Liver (tissue), 8 donors: ENCODE measurements at regions not wholly inside any gene's neighbourhood (a gene's known extent, or its start where the extent isn't known, plus 50 kb on each side); places are given as distances from the start of the nearest gene placed in this dataset.

Experiments
- DNase-seq: peaks from one replicate; pipeline ENCODE4 v3.0.0-alpha.2; 2017; ENCODE audit warnings: low spot score
- H3K27ac ChIP-seq, 2 donors: one replicate each; pipeline ENCODE4 v1.7.0; 2013; ENCODE audit warnings: inconsistent platforms in 2 of 2, low read length in 2 of 2, control low read depth in 1 of 2, low read depth in 1 of 2, mild to moderate bottlenecking in 1 of 2
- H3K27me3 ChIP-seq, 4 donors: one replicate each; pipeline versions ENCODE4 v1.6.1 to v1.7.0; 2013; ENCODE audit warnings: low read length in 3 of 4, inconsistent platforms in 1 of 4, mild to moderate bottlenecking in 1 of 4, moderate library complexity in 1 of 4; ENCODE audit not compliant: control insufficient read depth in 4 of 4, insufficient read depth in 4 of 4
- H3K36me3 ChIP-seq, 4 donors: one replicate each; pipeline versions ENCODE4 v1.6.1 to v1.7.0; 2013; ENCODE audit warnings: low read length in 3 of 4, mild to moderate bottlenecking in 3 of 4, low read depth in 1 of 4, moderate library complexity in 1 of 4; ENCODE audit not compliant: control insufficient read depth in 4 of 4, insufficient read depth in 3 of 4
- H3K4me1 ChIP-seq, 4 donors: one replicate each; pipeline versions ENCODE4 v1.6.1 to v1.7.0; 2013; ENCODE audit warnings: low read length in 3 of 4, mild to moderate bottlenecking in 3 of 4, moderate library complexity in 1 of 4; ENCODE audit not compliant: control insufficient read depth in 4 of 4, insufficient read depth in 4 of 4
- H3K4me3 ChIP-seq, 3 donors: one replicate each; pipeline versions ENCODE4 v1.6.1 to v1.7.0; 2013; ENCODE audit warnings: low read length in 3 of 3, control low read depth in 1 of 3, low read depth in 1 of 3, mild to moderate bottlenecking in 1 of 3
- H3K9ac ChIP-seq, 2 donors: one replicate each; pipeline ENCODE4 v1.7.0; 2013; ENCODE audit warnings: low read length in 2 of 2, mild to moderate bottlenecking in 2 of 2, moderate library complexity in 2 of 2, control low read depth in 1 of 2, low read depth in 1 of 2
- H3K9me3 ChIP-seq, 4 donors: one replicate each; pipeline versions ENCODE4 v1.6.1 to v1.7.0; 2013; ENCODE audit warnings: low read length in 3 of 4; ENCODE audit not compliant: control insufficient read depth in 4 of 4
- ATF3 ChIP-seq: IDR thresholded peaks from 2 replicates; pipeline ENCODE4 v1.6.1; 2016; ENCODE audit warnings: antibody characterized with exemption
- CTCF ChIP-seq: fragments of 150-350 bp; IDR thresholded peaks from 2 replicates; pipeline ENCODE4 v1.5.1; 2017; ENCODE audit warnings: improper control_type of control experiment, low read depth, low read length; ENCODE audit not compliant: missing input control
- FOXA1 ChIP-seq: IDR thresholded peaks from 2 replicates; pipeline ENCODE4 v1.6.1; 2016; ENCODE audit warnings: antibody characterized with exemption
- FOXA2 ChIP-seq: IDR thresholded peaks from 2 replicates; pipeline ENCODE4 v1.6.1; 2016; ENCODE audit warnings: antibody characterized with exemption
- HNF4A ChIP-seq, 2 donors: conservative IDR thresholded peaks; 2 replicates each; pipeline ENCODE4 v1.6.1; 2016; ENCODE audit warnings: antibody characterized with exemption in 2 of 2, mild to moderate bottlenecking in 2 of 2
- HNF4G ChIP-seq: IDR thresholded peaks from 2 replicates; pipeline ENCODE4 v1.6.1; 2016; ENCODE audit warnings: antibody characterized with exemption
- JUND ChIP-seq, 2 donors: IDR thresholded peaks; 2 replicates each; pipeline ENCODE4 v1.6.1; 2016; ENCODE audit warnings: antibody characterized with exemption in 2 of 2
- MAX ChIP-seq: IDR thresholded peaks from 2 replicates; pipeline ENCODE4 v1.6.1; 2016; ENCODE audit warnings: antibody characterized with exemption
- NR2F2 ChIP-seq: IDR thresholded peaks from 2 replicates; pipeline ENCODE4 v1.6.1; 2016; ENCODE audit warnings: antibody characterized with exemption
- REST ChIP-seq: IDR thresholded peaks from 2 replicates; pipeline ENCODE4 v1.6.1; 2016; ENCODE audit warnings: antibody characterized with exemption, mild to moderate bottlenecking
- RXRA ChIP-seq, 2 donors: IDR thresholded peaks; 2 replicates each; pipeline ENCODE4 v1.6.1; 2017 to 2018; ENCODE audit warnings: antibody characterized with exemption in 2 of 2, mild to moderate bottlenecking in 1 of 2
- SP1 ChIP-seq: IDR thresholded peaks from 2 replicates; pipeline ENCODE4 v1.6.1; 2018; ENCODE audit warnings: antibody characterized with exemption, mild to moderate bottlenecking
- TAF1 ChIP-seq: conservative IDR thresholded peaks from 2 replicates; pipeline ENCODE4 v1.6.1; 2016; ENCODE audit warnings: antibody characterized with exemption, mild to moderate bottlenecking
- YY1 ChIP-seq: IDR thresholded peaks from 2 replicates; pipeline ENCODE4 v1.6.1; 2016; ENCODE audit warnings: antibody characterized with exemption, mild to moderate bottlenecking
- ZBTB33 ChIP-seq: IDR thresholded peaks from 2 replicates; pipeline ENCODE4 v1.6.1; 2016; ENCODE audit warnings: antibody characterized with exemption
- whole genome bisulfite sequencing: extraction: QIAGEN DNeasy Blood & Tissue Kit; methylation state at CpG from one replicate; pipeline ENCODE4 v1.1.7; 2013; 5-methylcytosine and 5-hydroxymethylcytosine counted together
- donor health status: healthy.
- donor health status: healthy.
- donor health status: healthy.
- donor health status: healthy.
- donor health status: healthy.

GRCh38 chr4:15242021-15242420, 185.8 kb upstream of the C1QTNF7 start:
- Histone ChIP-seq H3K36me3 (no peaks in the 10 kb centered on the region), H3K4me3 (no peak overlapping the region)
- WGBS = 84% methylated on average over 1 of the region's 1 CpG

More at GRCh38 chr4:15242021-15242420, 185.8 kb upstream of the C1QTNF7 start:
- no peak for DNase-seq
- H3K27me3 ChIP-seq = no peaks in the 10 kb centered on the region
- H3K9ac ChIP-seq = no peak overlapping the region
- TF ChIP-seq YY1 = no peak
- no peak for TF ChIP-seq FOXA1
- TF ChIP-seq REST = no peak
- no peak for TF ChIP-seq MAX
- no peak for TF ChIP-seq HNF4A (conservative IDR thresholded peaks at IDR 0.05)
- no peak for TF ChIP-seq TAF1
- no peak for TF ChIP-seq SP1
- TF ChIP-seq HNF4G = no peak
- no peak for TF ChIP-seq JUND (IDR thresholded peaks at IDR 0.05)
- no peak for TF ChIP-seq CTCF
- TF ChIP-seq RXRA (IDR thresholded peaks at IDR 0.05) = no peak
- TF ChIP-seq NR2F2 = no peak
- TF ChIP-seq FOXA2 = no peak
- TF ChIP-seq ZBTB33 = no peak
- no peak for TF ChIP-seq ATF3
- H3K27ac ChIP-seq = no peak overlapping the region
- H3K4me1 ChIP-seq = no peaks in the 10 kb centered on the region
- no peaks in the 10 kb centered on the region for H3K9me3 ChIP-seq
